CD4-positive, alpha-beta T cell treated with Interleukin-1 beta for 1 hour (primary cell): ENCODE measurements at regions not wholly inside any gene's neighbourhood (a gene's known extent, or its start where the extent isn't known, plus 50 kb on each side); places are given as distances from the start of the nearest gene placed in this dataset.
"Not testable (repeated sequence)": the region's sequence is repeated elsewhere in the genome, so short reads cannot be mapped to it uniquely, and the experiment has no call there.

ENCODE experiments used
- DNase-seq, 2 donors: peaks; one replicate each; pipeline ENCODE4 v3.0.0-alpha.2; 2020 to 2022

DNA sequence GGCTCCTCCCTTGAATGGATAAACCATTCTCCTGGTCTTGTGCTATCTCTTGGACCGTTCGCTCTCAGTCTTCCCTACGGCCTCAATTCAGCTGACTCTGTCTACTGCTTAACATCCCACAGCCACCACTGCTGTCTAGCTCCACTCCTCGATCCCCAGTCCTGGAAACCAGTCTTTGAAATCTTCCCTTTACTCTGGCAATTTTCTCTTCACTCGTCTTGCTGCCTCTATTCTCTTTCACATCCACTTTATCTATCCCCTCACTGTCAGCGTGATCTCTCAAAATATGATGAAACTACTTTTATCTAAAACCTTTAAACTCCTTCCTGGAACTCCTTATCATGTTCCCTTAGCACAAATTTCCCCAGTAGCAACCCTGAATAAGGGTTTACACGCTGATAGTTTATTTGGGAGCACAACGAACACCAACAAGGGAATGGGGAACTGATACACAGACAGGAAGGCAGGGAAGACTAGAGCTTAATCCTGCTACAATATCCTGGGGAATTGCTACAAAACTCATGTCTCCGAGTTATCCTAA is 131.6 kb upstream of the SAMSN1 start:
- DNase-seq = no peak

DNA sequence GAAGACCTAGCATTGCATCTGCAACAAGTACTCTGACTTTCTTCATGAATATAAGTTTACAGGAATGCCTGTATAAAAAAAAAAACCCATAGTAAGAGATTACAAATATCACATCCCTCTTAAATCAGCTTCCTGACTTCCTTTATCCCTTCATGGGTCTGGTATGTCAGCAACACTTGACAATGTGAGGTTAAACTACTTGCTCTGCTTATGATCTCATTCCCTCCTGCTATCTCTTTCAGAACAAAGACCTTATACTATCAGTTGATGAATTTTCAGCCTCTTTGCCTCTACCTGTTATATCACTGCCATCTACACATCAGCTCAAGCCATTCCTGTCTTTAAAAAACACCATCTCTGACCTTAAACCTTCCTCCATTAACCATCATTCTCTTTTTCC is 130.9 kb upstream of the SAMSN1 start:
- DNase-seq = no peak

DNA sequence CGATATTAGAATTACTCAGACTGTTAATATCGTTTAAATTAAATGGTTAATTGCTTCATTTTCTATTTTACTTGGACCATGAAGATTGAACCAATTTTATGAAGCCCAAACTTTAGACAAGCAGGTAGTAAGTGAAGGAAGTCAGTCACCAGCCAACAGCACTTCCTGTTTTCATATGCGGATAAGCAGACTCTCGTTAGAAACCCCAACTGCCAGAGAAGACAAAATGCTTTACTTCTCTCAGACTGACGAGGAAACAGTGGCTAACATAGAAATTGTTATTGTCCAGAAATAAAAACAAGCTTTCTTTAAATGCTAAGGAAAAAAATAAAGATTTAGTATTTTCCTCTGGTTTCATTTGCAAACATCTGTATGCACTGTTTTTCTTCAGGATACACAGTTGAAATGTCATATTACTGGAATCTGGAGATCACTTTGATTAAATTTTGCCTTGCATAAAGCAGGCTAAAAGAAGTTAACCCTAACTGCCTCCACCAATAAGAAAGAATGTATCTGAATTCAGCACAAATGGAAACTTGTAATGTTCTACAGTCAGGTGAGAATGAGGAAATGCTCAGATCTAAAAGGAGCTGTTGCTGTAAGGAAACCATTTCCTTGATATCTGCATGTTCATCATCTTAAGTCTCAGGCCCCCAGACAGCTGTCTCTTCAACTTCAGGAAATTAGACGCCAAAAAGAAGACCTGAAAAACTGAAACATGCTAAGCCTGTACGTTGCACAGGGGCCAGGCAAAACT is 129.8 kb upstream of the SAMSN1 start:
- DNase-seq = peak; percentile 35 to 61

DNA sequence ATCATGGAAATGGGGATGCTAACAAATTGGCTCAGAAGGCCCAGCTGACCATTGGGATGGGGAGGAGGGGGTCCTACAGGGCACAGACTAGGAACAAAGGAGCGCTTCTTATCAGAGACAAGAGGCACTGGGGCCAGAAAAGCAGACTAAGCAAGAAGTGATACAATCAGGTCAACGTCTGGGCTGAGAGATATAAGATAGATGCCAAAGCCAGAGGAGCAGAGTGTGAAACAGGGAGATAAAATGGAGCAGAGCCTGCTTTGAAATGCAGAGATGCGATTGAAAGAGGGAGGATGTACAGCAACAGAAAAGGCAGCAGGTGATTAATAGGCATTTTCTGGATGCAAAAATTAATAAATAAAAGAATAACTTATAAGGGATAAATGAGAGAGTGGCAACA is 127.5 kb upstream of the SAMSN1 start:
- DNase-seq = no peak

DNA sequence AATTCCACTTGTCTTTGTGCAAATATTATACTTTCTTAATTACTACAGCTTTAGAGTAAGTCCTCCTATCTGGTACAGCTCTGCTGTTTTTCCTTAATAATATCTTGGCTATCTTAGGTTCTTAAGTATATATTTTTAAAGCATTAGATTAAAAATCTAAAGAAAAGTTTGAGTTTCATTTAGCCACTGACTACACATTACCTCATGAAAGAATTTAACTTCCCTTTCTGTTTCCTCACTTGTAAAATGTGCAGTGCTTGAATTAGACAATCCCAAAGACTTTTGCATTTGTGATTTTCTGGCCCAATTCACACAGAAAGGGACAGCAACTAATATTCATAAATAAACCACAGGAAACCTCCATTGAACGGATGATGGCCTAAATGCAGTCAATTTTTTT is 126.4 kb upstream of the SAMSN1 start:
- no peak for DNase-seq

DNA sequence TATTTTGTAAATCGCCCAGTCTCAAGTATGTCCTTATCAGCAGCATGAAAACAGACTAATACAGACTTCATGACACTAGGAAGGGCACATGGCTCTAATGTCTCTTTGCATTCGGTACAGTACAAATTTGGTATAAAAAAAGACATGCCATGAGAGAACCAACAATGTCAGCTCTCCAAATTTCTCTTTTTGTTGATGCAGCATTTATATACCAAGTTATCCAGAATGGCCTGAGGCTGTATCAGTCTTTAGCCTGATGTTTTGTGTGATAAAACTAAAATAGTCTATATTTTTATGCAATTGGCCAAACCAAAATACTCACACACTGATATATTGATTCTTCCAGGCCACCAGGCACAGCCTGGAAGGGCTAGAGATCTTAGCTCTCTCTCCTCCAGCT is 124.3 kb upstream of the SAMSN1 start:
- no peak for DNase-seq

DNA sequence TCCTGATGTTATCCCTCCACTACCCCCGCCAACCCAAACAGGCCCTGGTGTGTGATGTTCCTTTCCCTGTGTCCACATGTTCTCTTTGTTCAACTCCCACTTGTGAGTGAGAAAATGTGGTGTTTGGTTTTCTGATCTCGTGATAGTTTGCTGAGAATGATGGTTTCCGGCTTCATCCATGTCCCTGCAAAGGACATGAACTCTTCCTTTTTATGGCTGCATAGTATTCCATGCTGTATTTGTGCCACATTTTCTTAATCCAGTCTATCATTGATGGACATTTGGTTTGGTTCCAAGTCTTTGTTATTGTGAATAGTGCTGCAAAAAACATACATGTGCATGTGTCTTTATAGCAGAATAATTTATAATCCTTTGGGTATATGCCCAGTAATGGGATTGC is 123.0 kb upstream of the SAMSN1 start:
- DNase-seq = not testable (repeated sequence)

DNA sequence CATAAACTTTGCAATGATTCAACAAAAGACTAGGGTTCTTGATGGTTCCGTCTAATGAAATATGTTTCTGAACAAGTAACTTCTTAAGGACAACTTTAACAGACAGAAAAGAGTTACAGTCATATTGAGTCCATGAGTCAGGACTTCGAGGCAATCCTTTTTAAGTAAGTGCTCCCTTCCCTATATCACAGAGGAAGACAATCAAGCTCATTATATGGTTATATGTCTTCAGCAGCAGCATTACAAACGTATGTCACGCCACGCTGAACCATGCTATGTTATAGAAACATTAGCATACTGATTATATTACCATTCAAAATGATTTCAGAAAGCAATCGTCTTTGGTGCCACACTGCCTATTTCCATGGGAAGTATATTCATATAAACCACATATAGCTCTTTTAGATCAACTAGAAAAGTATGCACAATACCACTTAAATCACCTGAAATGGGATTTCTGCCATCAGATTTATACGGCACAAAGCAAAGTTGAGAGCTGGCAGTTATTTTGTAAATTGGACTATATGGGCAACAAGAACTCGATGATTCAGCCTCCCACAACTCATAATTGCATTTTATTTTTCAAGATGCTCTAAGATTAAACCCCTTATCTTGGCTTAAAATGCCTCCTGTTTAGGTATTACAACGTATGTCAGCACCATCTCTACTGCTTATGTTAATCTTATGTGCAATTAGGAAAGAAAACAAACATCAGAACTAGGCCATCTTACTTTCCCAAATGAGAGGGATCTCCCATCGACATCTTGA is 111.3 kb upstream of the SAMSN1 start:
- no peak for DNase-seq

DNA sequence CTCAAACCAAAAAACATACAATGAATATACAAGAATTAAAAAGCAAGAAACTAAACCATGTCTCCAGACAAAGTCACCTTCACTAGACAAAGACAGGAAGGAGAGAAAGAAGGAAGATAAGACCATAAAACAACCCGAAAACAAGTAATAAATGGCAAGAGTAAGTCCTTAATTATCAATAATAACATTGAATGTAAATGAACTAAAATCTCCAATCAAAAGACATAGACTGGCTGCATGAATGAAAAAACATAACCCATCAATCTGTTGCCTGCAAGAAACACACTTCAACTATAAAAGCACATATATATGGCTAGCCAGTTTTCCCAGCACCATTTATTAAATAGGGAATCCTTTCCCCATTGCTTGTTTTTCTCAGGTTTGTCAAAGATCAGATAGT is 100.8 kb upstream of the SAMSN1 start:
- no peak for DNase-seq

DNA sequence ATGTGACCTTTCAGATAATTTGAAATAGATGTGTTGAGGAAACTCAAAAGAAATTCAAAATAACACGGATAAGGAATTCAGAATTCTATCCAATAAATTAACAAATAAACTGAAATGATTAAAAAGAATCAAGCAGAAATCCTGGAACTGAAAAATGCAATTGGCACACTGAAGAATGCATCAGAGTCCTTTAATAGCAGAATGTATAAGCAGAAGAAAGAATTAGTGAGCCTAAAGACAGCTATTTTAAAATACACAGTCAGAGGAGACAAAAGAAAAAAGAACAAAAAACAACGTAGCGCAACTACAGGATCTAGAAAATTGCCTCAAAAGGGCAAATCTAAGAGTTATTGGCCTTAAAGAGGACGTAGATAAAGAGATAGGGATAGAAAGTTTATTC is 99.6 kb upstream of the SAMSN1 start:
- DNase-seq = no peak

DNA sequence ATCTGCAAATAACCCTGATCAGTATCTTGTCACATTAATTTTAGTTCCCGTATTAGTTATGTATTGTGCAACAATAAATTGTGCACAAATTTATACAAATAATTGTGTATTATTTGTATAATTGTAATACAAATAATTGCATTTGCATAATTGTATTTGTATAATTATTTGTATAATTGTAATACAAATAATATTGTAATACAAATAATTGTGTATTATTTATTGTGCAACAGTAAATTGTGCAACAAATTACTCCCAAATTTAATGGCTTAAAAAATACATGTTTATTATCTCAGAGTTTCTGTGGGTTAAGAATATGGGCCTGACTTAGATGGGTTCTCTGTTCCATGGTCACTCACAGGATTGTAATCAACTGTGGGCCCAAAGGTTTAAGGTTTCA is 86.2 kb upstream of the SAMSN1 start:
- no peak for DNase-seq

DNA sequence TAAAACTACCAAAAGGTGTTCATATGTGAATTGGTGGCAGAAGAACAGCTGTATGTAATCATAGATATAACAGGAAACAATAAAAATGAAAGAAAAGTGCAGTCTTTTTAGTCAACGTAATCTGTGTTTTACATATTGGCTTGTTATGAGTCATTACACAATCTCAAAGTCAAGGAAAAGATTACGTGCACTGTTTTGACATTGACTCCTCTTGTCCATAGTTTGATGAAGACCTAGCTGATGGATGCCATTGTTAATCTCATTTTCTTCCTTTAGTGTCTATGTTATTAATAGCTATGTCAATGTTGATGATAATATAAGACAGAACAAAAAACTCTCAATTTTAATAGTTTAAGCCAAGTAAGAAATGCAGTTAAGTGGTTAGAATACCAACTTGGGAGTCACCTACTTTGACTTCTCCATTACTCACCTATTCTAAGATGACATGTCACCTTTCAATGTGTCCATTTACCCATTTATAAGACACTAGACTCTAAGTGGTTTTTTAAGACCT is 84.5 kb upstream of the SAMSN1 start:
- DNase-seq = peak in 1 of 2 donors; percentile 30

DNA sequence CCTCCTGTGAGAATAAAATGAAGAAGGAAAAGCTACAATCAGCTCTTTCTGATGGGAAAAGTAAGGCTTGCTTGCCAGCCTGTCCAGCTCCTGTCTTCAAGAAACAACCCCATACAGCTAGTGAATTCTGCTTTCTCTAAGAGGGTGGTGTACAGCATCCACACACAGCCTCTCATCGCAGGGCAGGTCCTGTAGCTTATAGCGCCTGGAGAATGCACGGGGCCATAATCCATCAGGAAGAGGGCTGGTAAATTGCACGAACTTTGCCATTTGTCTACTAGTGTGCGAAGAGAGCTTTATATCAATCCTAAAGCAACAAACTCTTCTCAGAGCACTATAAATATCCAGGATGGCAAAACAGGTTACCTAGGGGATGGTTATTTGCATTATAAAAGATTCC is 83.3 kb upstream of the SAMSN1 start:
- DNase-seq = no peak

DNA sequence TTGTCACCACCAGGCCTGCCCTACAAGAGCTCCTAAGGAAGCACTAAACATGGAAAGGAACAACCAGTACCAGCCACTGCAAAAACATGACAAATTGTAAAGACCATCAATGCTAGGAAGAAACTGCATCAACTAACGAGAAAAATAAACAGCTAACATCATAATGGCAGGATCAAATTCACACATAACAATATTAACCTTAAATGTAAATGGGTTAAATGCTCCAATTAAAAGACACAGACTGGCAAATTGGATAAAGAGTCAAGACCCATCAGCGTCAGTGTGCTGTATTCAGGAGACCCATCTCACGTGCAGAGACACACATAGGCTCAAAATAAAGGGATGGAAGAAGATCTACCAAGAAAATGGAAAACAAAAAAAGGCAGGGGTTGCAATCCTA is 77.0 kb upstream of the SAMSN1 start:
- DNase-seq = not testable (repeated sequence)

DNA sequence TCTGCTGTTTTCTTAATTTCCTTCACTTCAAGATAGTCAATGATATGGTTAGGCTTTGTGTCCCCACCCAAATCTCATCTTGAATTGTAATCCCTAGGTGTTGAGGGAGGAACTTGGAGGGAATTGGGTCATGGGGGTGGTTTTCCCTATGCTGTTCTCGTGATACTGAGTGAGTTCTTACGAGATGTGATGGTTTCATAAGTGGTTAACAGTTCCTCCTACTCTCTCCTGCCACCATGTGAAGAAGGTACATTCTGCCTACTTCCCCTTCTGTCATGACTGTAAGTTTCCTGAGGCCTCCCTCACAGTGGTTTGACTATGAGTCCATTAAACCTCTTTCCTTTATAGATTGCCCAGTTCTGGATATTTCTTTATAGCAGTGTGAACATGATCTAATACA is 74.0 kb upstream of the SAMSN1 start:
- DNase-seq = no peak

DNA sequence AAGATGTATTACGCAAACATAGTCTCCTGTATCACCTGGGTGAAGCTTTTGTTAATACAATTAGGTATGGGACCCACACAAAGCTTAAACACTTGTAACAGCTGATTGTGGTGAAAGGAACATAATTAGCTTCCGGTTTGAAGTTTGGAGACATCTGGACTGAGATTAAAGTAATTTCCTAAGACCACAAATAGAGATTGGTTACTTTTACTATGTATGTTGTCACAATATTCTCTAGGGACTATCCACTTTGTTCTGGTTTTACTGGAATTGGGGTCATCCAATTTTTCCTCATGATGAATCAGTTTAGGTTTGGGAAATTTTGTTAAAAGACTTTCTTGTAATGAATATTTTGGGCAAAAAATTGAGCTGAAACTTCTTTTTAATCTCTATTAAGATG is 71.8 kb upstream of the SAMSN1 start:
- DNase-seq = no peak

DNA sequence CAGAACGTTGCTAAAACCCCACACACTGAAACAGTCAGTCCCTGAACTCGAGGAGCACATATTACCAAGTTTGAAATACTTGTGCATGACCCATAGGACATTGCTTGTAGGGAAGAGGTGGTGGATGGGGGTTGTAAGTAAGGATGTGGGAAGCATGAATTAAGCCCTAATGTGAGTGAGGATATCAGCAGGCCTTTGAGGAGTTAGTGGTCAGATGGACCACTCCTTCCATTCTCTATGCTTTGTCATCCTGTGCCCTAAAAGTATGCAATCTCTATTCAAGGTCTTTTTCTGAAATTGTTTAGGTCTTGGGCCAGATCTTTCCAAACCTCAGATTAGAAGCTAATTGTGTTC is 70.9 kb upstream of the SAMSN1 start:
- no peak for DNase-seq

DNA sequence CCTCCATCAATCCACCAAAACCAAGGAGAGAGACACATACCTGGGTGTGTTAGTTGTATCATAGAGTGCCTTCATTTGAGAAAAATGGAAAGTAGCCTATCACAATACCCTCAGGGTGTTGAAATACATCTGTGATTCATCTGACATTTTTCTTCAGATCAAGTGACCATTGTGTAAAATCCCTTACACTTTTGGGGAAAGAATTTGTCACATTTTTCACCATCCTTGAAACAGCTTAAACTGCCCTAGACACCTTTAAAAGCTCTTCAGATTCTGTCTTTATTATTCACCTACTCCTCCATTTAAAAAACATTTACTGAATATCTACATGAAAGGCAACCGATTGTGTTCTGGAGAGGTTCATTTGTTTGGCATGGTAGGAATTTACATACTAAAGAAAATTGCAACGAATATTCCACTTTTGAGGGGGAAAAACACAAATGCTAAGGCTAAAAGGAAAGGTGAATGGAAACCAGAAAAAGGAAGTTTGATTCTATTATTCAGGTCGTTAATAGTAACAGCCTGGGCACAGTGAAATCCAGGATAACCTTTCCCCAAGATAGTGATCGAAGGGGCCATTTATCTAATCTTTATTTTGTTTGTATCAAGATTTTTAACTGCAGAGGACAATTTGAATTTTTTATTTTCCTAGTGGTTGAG is 70.4 kb upstream of the SAMSN1 start:
- DNase-seq = no peak

DNA sequence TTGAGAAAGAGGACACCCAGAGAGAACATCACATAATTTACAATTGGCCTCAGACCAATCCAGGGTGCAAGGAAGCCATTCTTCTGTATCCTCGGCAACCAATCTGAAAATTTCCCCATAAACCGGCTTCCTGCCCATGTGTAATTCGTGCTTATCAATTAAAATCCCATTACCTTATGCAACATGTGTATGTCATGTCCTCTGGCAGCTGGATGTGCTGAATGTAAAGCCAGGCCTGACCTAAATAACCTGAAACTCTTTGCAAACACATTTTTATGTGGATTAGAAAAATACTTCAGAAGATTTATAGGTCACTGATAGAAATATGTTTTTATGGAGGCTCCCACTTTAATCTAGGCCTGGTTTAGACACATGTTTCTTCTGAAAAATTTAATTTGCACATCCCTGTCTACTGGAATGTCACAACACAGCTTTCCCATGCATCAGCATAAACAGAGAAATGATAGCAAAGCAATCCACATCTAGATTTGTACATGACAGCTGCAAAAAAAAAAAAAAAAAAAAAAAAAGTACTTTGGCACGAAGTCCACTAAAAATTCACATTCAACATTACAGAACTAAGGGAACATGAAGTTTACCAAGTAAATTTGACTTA is 69.4 kb upstream of the SAMSN1 start:
- no peak for DNase-seq

DNA sequence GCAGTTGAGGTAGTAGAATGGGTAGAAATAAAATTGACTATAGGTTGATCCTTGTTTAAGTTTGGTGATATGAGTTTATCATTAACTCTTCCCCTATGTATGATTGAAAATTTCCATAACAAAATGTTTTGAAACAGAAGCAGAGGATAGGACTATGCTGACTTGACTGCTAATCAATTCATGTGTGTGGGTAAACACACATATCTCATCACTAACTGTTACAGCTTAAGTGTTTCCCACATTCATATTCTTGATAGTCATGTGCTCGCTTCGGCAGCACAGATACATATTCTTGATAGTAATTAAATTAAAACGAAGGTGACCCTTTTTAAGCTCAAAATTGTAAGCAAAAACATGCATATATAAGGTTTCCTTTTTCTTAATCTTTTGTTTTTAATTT is 68.2 kb upstream of the SAMSN1 start:
- DNase-seq = no peak

DNA sequence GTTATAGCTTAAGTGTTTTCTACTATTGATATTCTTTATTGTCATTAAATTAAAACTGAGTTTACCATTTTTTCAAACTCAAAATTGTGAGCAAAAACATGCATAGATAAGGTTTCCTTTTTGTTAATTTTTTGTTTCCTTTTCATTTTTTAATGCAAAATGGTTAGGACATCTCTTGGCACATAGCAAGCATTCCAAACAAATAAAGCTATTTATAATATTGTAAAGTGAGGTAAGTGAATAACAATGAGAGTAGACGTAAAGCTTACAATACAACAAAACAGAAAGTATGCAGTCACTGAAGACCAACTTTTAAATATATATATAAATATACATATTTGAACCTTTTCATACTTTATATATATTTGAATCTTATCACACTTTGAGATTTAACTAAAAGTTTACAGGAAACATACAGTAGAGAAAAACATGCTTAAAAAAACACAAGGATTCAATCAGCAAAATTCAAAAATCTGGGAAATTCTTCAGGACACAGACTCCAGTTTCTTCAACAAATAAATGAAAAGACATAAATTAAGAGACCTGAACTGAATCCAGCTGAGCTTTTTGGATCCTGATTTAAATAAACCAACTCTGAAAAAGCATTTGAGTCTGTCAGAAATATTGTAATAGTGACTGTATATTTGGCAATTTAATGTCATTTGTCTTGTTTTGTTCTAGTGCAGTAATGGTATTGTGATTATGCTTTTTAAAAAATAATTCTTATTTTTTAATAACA is 67.5 kb upstream of the SAMSN1 start:
- DNase-seq = no peak

DNA sequence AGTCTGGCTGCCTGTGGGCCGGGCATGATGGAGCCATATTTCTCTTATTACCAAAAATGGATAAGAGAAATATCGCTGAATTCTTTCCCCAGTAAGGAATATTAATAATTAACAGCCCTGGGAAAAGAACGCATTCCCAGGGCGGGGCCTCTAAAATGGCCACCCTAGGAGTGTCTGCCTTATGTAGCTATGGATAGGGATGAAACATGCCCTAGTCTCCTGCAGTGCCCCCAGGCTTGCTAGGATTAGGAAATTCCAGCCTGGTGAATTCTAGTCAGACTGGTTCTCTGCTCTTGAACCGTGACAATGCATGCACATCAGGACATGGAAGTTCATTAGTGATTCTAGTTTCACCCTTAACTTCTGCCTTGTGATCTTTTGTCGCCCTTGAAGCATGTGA is 64.0 kb upstream of the SAMSN1 start:
- not testable (repeated sequence) for DNase-seq

DNA sequence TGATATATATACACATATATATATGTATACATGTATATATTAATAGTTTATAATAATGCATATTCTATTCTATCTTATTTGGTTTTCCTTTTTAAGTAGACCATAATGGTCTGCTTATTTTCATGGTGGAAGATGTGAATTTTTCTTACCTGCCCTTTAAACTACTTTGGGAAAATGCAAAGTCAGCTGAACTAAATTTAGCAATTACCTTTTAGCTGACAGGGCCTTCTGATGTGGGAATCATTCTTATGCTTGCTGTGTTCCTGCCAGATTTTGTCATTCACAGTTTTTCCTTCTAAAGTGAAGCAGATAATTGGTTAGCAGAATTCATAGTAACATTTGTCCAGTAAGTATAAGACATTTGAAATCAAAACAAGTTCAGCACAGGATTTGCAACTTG is 63.2 kb upstream of the SAMSN1 start:
- DNase-seq = no peak
